GM12874 (cell line): ENCODE measurements at regions not wholly inside any gene's neighbourhood (a gene's known extent, or its start where the extent isn't known, plus 50 kb on each side); places are given as distances from the start of the nearest gene placed in this dataset.

Source experiments
- CTCF ChIP-seq: IDR thresholded peaks from 2 replicates; pipeline ENCODE4 v1.5.1; 2011; ENCODE audit warnings: low read depth, mild to moderate bottlenecking, control low read depth, low read length, moderate library complexity; ENCODE audit not compliant: insufficient read depth

- TF ChIP-seq CTCF: no peak
These were observed 141.9 kb downstream of the PSAT1 start for GRCh38 chr9:78438780-78439179.

- peak; percentile 90 for TF ChIP-seq CTCF
These were observed 142.4 kb downstream of the PSAT1 start for GRCh38 chr9:78439190-78439865.

- TF ChIP-seq CTCF: no peak
These were observed 143.2 kb downstream of the PSAT1 start for GRCh38 chr9:78439866-78440830.

GRCh38 chr9:78441396-78441795 is 144.5 kb downstream of the PSAT1 start:
- no peak for TF ChIP-seq CTCF

- no peak for TF ChIP-seq CTCF
These were observed 145.0 kb downstream of the PSAT1 start for GRCh38 chr9:78441822-78442431.

GRCh38 chr9:78443946-78444345 is 147.0 kb downstream of the PSAT1 start:
- no peak for TF ChIP-seq CTCF
